ENCODE measurements at regions not wholly inside any gene's neighbourhood (a gene's known extent, or its start where the extent isn't known, plus 50 kb on each side); places are given as distances from the start of the nearest gene placed in this dataset.

GRCh38 chr1:224873434-224874369 lies 55.8 kb upstream of the DNAH14 start:
- no peaks in the 10 kb centered on the region for H3K36me3 ChIP-seq (ENCODE audit: control insufficient read depth in 2 of 2, insufficient read depth in 2 of 2, low read length in 1 of 2)
- no peaks in the 10 kb centered on the region for H3K4me1 ChIP-seq (ENCODE audit: control insufficient read depth in 2 of 2, insufficient read depth in 2 of 2, low read length in 2 of 2)
- no peak overlapping the region for H3K27ac ChIP-seq (ENCODE audit: low read depth in 1 of 2, low read length in 1 of 2)
- no peaks in the 10 kb centered on the region for H3K9me3 ChIP-seq (ENCODE audit: control insufficient read depth in 2 of 2, insufficient read depth in 1 of 2, low read length in 1 of 2)
- 71% methylated on average over 3 of the region's 3 CpGs for WGBS
- no peak for DNase-seq (ENCODE audit: low read depth in 6 of 9, low spot score in 9 of 9)
- H3K27me3 ChIP-seq (ENCODE audit: control insufficient read depth in 2 of 2, insufficient read depth in 1 of 2, low read length in 1 of 2): no peaks in the 10 kb centered on the region
- no peak overlapping the region for H3K4me3 ChIP-seq (ENCODE audit: low read length in 2 of 2)

- H3K27ac ChIP-seq (ENCODE audit: low read depth in 1 of 2, low read length in 1 of 2): no peak overlapping the region
- no peaks in the 10 kb centered on the region for H3K4me1 ChIP-seq (ENCODE audit: control insufficient read depth in 2 of 2, insufficient read depth in 2 of 2, low read length in 2 of 2)
- DNase-seq (ENCODE audit: low read depth in 6 of 9, low spot score in 9 of 9): no peak
- no peaks in the 10 kb centered on the region for H3K27me3 ChIP-seq (ENCODE audit: control insufficient read depth in 2 of 2, insufficient read depth in 1 of 2, low read length in 1 of 2)
- no peak overlapping the region for H3K4me3 ChIP-seq (ENCODE audit: low read length in 2 of 2)
- no peaks in the 10 kb centered on the region for H3K36me3 ChIP-seq (ENCODE audit: control insufficient read depth in 2 of 2, insufficient read depth in 2 of 2, low read length in 1 of 2)
- 26% methylated on average over 7 of the region's 7 CpGs for WGBS
- H3K9me3 ChIP-seq (ENCODE audit: control insufficient read depth in 2 of 2, insufficient read depth in 1 of 2, low read length in 1 of 2): no peaks in the 10 kb centered on the region
Observed at GRCh38 chr1:224874775-224875174, 54.7 kb upstream of the DNAH14 start.

GRCh38 chr1:224879162-224879803 lies 50.2 kb upstream of the DNAH14 start:
- H3K27ac ChIP-seq (ENCODE audit: low read depth in 1 of 2, low read length in 1 of 2): no peak overlapping the region
- WGBS: 84% methylated on average over 5 of the region's 5 CpGs
- H3K4me1 ChIP-seq (ENCODE audit: control insufficient read depth in 2 of 2, insufficient read depth in 2 of 2, low read length in 2 of 2): no peaks in the 10 kb centered on the region
- no peaks in the 10 kb centered on the region for H3K27me3 ChIP-seq (ENCODE audit: control insufficient read depth in 2 of 2, insufficient read depth in 1 of 2, low read length in 1 of 2)
- no peak for DNase-seq (ENCODE audit: low read depth in 6 of 9, low spot score in 9 of 9)
- no peak overlapping the region for H3K4me3 ChIP-seq (ENCODE audit: low read length in 2 of 2)
- no peaks in the 10 kb centered on the region for H3K9me3 ChIP-seq (ENCODE audit: control insufficient read depth in 2 of 2, insufficient read depth in 1 of 2, low read length in 1 of 2)
- H3K36me3 ChIP-seq (ENCODE audit: control insufficient read depth in 2 of 2, insufficient read depth in 2 of 2, low read length in 1 of 2): no peaks in the 10 kb centered on the region

Data from thymus (tissue), 11 donors.